B cell (primary cell): ENCODE measurements at regions not wholly inside any gene's neighbourhood (a gene's known extent, or its start where the extent isn't known, plus 50 kb on each side); places are given as distances from the start of the nearest gene placed in this dataset.
"Not testable (repeated sequence)": the region's sequence is repeated elsewhere in the genome, so short reads cannot be mapped to it uniquely, and the experiment has no call there.

Experiments used
- ATAC-seq: fragments of 200-7000 bp; cut with Tn5 transposase; one replicate; pipeline ENCODE4 v1.10.0; 2021; ENCODE audit warnings: low read depth, mild to moderate bottlenecking, moderate number of reproducible peaks, moderate library complexity
- CTCF ChIA-PET: fragments of 350-600 bp; sonication (Branson Sonifier 250); formaldehyde crosslinking; loops from one replicate; lab custom pipeline; 2021; ENCODE audit warnings: antibody characterized with exemption, inconsistent platforms; lab: Charles Lee
- POLR2A ChIA-PET: fragments of 350-600 bp; sonication (Branson Sonifier 250); formaldehyde crosslinking; loops from one replicate; lab custom pipeline; 2021; ENCODE audit warnings: antibody characterized with exemption; lab: Charles Lee
- DNase-seq: peaks from one replicate; pipeline ENCODE4 v3.0.0; 2013
- H2AFZ ChIP-seq: 2 replicates; pipeline ENCODE4 v1.6.1; 2012; ENCODE audit warnings: mild to moderate bottlenecking, low read depth, low read length; ENCODE audit not compliant: insufficient read depth, poor library complexity, severe bottlenecking
- H3K27ac ChIP-seq, 2 donors: 1 replicate in 1 of 2; 2 replicates in 1 of 2; pipeline ENCODE4 v1.5.1; 2012 to 2013; ENCODE audit warnings: low read length in 2 of 2, mild to moderate bottlenecking in 2 of 2, moderate library complexity in 1 of 2
- H3K27me3 ChIP-seq, 4 experiments: fragments of 200-600 bp in 1 of 4; sonication (generic) in 1 of 4; replicated peaks in 1 of 4; 1 replicate in 2 of 4; 2 replicates in 2 of 4; pipeline versions ENCODE4 v1.6.1 to v1.7.0; 2013 to 2016; ENCODE audit warnings: low read length in 3 of 4, mild to moderate bottlenecking in 2 of 4, mixed read lengths in 1 of 4, moderate library complexity in 1 of 4; ENCODE audit not compliant: insufficient read depth in 4 of 4, control insufficient read depth in 3 of 4; ENCODE audit errors: control extremely low read depth in 1 of 4
- H3K36me3 ChIP-seq, 2 experiments: replicated peaks in 1 of 2; 1 replicate in 1 of 2; 2 replicates in 1 of 2; pipeline versions ENCODE4 v1.6.1 to v1.7.1; 2013; ENCODE audit warnings: low read length in 1 of 2; ENCODE audit not compliant: insufficient read depth in 2 of 2, control insufficient read depth in 1 of 2; ENCODE audit errors: control extremely low read depth in 1 of 2, extremely low read depth in 1 of 2
- H3K4me1 ChIP-seq, 2 donors: fragments of 200-600 bp in 1 of 2; sonication (generic) in 1 of 2; 1 replicate in 1 of 2; 2 replicates in 1 of 2; pipeline versions ENCODE4 v1.5.1 to v1.6.1; 2013 to 2017; ENCODE audit warnings: low read length in 2 of 2; ENCODE audit not compliant: control insufficient read depth in 2 of 2, insufficient read depth in 2 of 2
- H3K4me2 ChIP-seq: replicated peaks from 2 replicates; pipeline ENCODE3; 2012; ENCODE audit warnings: mild to moderate bottlenecking, low read depth, low read length; ENCODE audit not compliant: poor library complexity, severe bottlenecking
- H3K4me3 ChIP-seq, 5 experiments: fragments of 200-600 bp in 1 of 5; sonication (generic) in 1 of 5; 1 replicate in 3 of 5; 2 replicates in 2 of 5; pipeline versions ENCODE4 v1.5.1 to v1.7.0; 2011 to 2016; ENCODE audit warnings: low read length in 4 of 5, mild to moderate bottlenecking in 4 of 5, low read depth in 2 of 5, control low read depth in 1 of 5, moderate library complexity in 1 of 5; ENCODE audit not compliant: insufficient read depth in 1 of 5; ENCODE audit errors: control extremely low read depth in 1 of 5, extremely low read depth in 1 of 5
- H3K79me2 ChIP-seq: fragments of 200-600 bp; sonication (generic); one replicate; pipeline ENCODE4 v1.6.0; 2016; ENCODE audit warnings: low read length; ENCODE audit not compliant: control insufficient read depth, insufficient read depth
- H3K9ac ChIP-seq: fragments of 200-600 bp; sonication (generic); 2 replicates; pipeline ENCODE4 v1.6.1; 2017; ENCODE audit warnings: mild to moderate bottlenecking, low read length, moderate library complexity
- H3K9me3 ChIP-seq, 3 donors: one replicate each; pipeline versions ENCODE4 v1.6.1 to v1.7.1; 2013; ENCODE audit warnings: low read length in 2 of 3; ENCODE audit not compliant: control insufficient read depth in 2 of 3, insufficient read depth in 1 of 3; ENCODE audit errors: control extremely low read depth in 1 of 3
- H4K20me1 ChIP-seq: 2 replicates; pipeline ENCODE4 v1.6.0; 2012; ENCODE audit warnings: mild to moderate bottlenecking, low read length; ENCODE audit not compliant: insufficient read depth, control insufficient read depth, poor library complexity, severe bottlenecking
- H3K27ac Mint-ChIP-seq: one replicate; pipeline ENCODE4 v1.8.0; 2021; ENCODE audit warnings: mixed read lengths
- H3K27me3 Mint-ChIP-seq: one replicate; pipeline ENCODE4 v1.8.0; 2021; ENCODE audit warnings: mixed read lengths
- H3K4me1 Mint-ChIP-seq: one replicate; pipeline ENCODE4 v1.8.0; 2021; ENCODE audit warnings: mixed read lengths
- H3K4me3 Mint-ChIP-seq: one replicate; pipeline ENCODE4 v1.8.0; 2021; ENCODE audit warnings: mixed read lengths
- H3K9me3 Mint-ChIP-seq: one replicate; pipeline ENCODE4 v1.8.0; 2022; ENCODE audit warnings: mixed read lengths; ENCODE audit not compliant: insufficient read depth
- CTCF ChIP-seq: fragments of 200-600 bp; IDR thresholded peaks from one replicate; pipeline ENCODE4 v1.8.0; 2022; ENCODE audit warnings: antibody characterized with exemption, mild to moderate bottlenecking
- EZH2 ChIP-seq: IDR thresholded peaks from 2 replicates; pipeline ENCODE4 v1.6.1; 2012; ENCODE audit warnings: borderline replicate concordance, low read depth, mild to moderate bottlenecking, moderate library complexity, low read length; ENCODE audit not compliant: insufficient read depth, poor library complexity, severe bottlenecking
- whole genome bisulfite sequencing: methylation state at CpG from one replicate; pipeline ENCODE4 v1.1.5; 2013; ENCODE audit warnings: missing lambda C conversion rate; ENCODE audit not compliant: insufficient coverage; 5-methylcytosine and 5-hydroxymethylcytosine counted together
- intact Hi-C: fragments of 100-400 bp; cut with micrococcal nuclease; formaldehyde crosslinking; loops from one replicate; pipeline ENCODE4 v1.10.0; 2022

GRCh38 chr4:181896614-181897013, 346.6 kb upstream of the TENM3 start:
- Histone ChIP-seq H3K9ac (no peak overlapping the region), H3K79me2 (no peaks in the 10 kb centered on the region), H3K9me3 (no peaks in the 10 kb centered on the region), H3K36me3 (no peaks in the 10 kb centered on the region), H3K27ac (no peak overlapping the region), H3K27me3 (no peaks in the 10 kb centered on the region), H4K20me1 (no peaks in the 10 kb centered on the region), H3K4me1 (no peaks in the 10 kb centered on the region), H2AFZ (no peak overlapping the region), H3K4me3 (no peak overlapping the region), H3K4me2 (no peak overlapping the region)
- intact Hi-C loops = no loop called here
- Mint-ChIP-seq H3K9me3 (peaks cover 16% of the 10 kb centered on the region), H3K4me1 (no peaks in the 10 kb centered on the region), H3K27ac (no peak overlapping the region), H3K4me3 (no peak overlapping the region), H3K27me3 (no peaks in the 10 kb centered on the region)
- POLR2A ChIA-PET = no interaction called here
- DNase-seq = no peak
- no peak for TF ChIP-seq CTCF
- 71% methylated on average over 5 of the region's 5 CpGs for WGBS
- no peak for ATAC-seq
- CTCF ChIA-PET = no interaction called here

- Histone ChIP-seq H3K4me2 (no peak overlapping the region), H3K79me2 (no peaks in the 10 kb centered on the region), H2AFZ (no peak overlapping the region), H3K36me3 (no peaks in the 10 kb centered on the region), H3K4me3 (no peak overlapping the region), H3K27me3 (no peaks in the 10 kb centered on the region), H3K9ac (no peak overlapping the region), H3K9me3 (no peaks in the 10 kb centered on the region), H3K4me1 (no peaks in the 10 kb centered on the region), H3K27ac (no peak overlapping the region), H4K20me1 (no peaks in the 10 kb centered on the region)
- DNase-seq (no peak), ATAC-seq (no peak)
- Mint-ChIP-seq H3K27me3 (no peaks in the 10 kb centered on the region), H3K4me1 (no peaks in the 10 kb centered on the region), H3K27ac (no peak overlapping the region), H3K9me3 (peaks cover 18% of the 10 kb centered on the region), H3K4me3 (no peak overlapping the region)
- TF ChIP-seq EZH2 (no peak), CTCF (no peak)
- WGBS = 100% methylated on average over 1 of the region's 2 CpGs
- intact Hi-C loops = no loop called here
- ChIA-PET CTCF (no interaction called here), POLR2A (no interaction called here)
Observed at GRCh38 chr4:181897935-181898334, 345.3 kb upstream of the TENM3 start.

GRCh38 chr4:181902404-181902803, 340.8 kb upstream of the TENM3 start:
- ATAC-seq, POLR2A ChIA-PET, H3K9me3 ChIP-seq, CTCF ChIA-PET, H3K4me1 ChIP-seq, H3K79me2 ChIP-seq, intact Hi-C loops, H3K4me3 ChIP-seq, DNase-seq, H4K20me1 ChIP-seq, H3K4me2 ChIP-seq, H3K36me3 ChIP-seq, H3K9ac ChIP-seq, H3K4me3 Mint-ChIP-seq, H3K27ac ChIP-seq, H3K27me3 Mint-ChIP-seq, H2AFZ ChIP-seq, H3K27me3 ChIP-seq, H3K27ac Mint-ChIP-seq, H3K4me1 Mint-ChIP-seq: not testable (repeated sequence)
- no CpG with 5 or more reads among the region's 2 CpGs for WGBS
- peaks cover 16% of the 10 kb centered on the region for H3K9me3 Mint-ChIP-seq
